CD4-positive, alpha-beta T cell treated with Interleukin-1 beta for 1 hour (primary cell): ENCODE measurements at regions not wholly inside any gene's neighbourhood (a gene's known extent, or its start where the extent isn't known, plus 50 kb on each side); places are given as distances from the start of the nearest gene placed in this dataset.
"Not testable (repeated sequence)": the region's sequence is repeated elsewhere in the genome, so short reads cannot be mapped to it uniquely, and the experiment has no call there.

Source experiments
- DNase-seq, 2 donors: peaks; one replicate each; pipeline ENCODE4 v3.0.0-alpha.2; 2020 to 2022

GRCh38 chr6:103113416-103113815, 1719.9 kb downstream of the GRIK2 start:
- no peak for DNase-seq

- no peak for DNase-seq
These were observed 1714.5 kb downstream of the GRIK2 start for GRCh38 chr6:103107985-103108384.

GRCh38 chr6:103105686-103106085, 1712.2 kb downstream of the GRIK2 start:
- DNase-seq: no peak

GRCh38 chr6:103101267-103101666, 1707.8 kb downstream of the GRIK2 start:
- no peak for DNase-seq

- DNase-seq: not testable (repeated sequence)
These were observed 1698.9 kb downstream of the GRIK2 start for GRCh38 chr6:103092414-103092813.

- DNase-seq: no peak
These were observed 1692.3 kb downstream of the GRIK2 start for GRCh38 chr6:103085801-103086200.

- no peak for DNase-seq
These were observed 1688.5 kb downstream of the GRIK2 start for GRCh38 chr6:103081876-103082630.

- no peak for DNase-seq
These were observed 1687.6 kb downstream of the GRIK2 start for GRCh38 chr6:103081126-103081525.

GRCh38 chr6:103080497-103080896, 1687.0 kb downstream of the GRIK2 start:
- no peak for DNase-seq

GRCh38 chr6:103079867-103080266, 1686.4 kb downstream of the GRIK2 start:
- no peak for DNase-seq

- DNase-seq: no peak
These were observed 1668.6 kb downstream of the GRIK2 start for GRCh38 chr6:103062136-103062535.

- DNase-seq: no peak
These were observed 1654.1 kb downstream of the GRIK2 start for GRCh38 chr6:103047567-103047966.

GRCh38 chr6:103042336-103042735, 1648.8 kb downstream of the GRIK2 start:
- DNase-seq: no peak

GRCh38 chr6:103036846-103037245, 1643.3 kb downstream of the GRIK2 start:
- DNase-seq: no peak

GRCh38 chr6:103027271-103027931, 1633.9 kb downstream of the GRIK2 start:
- no peak for DNase-seq

- no peak for DNase-seq
These were observed 1624.9 kb downstream of the GRIK2 start for GRCh38 chr6:103018426-103018825.

GRCh38 chr6:103017878-103018277, 1624.4 kb downstream of the GRIK2 start:
- no peak for DNase-seq

GRCh38 chr6:103011605-103012004, 1618.1 kb downstream of the GRIK2 start:
- no peak for DNase-seq

GRCh38 chr6:103002282-103002681, 1608.8 kb downstream of the GRIK2 start:
- no peak for DNase-seq

GRCh38 chr6:103001724-103002123, 1608.2 kb downstream of the GRIK2 start:
- DNase-seq: no peak

GRCh38 chr6:103000688-103001087, 1607.2 kb downstream of the GRIK2 start:
- DNase-seq: no peak

GRCh38 chr6:102995491-102995890, 1602.0 kb downstream of the GRIK2 start:
- DNase-seq: no peak

GRCh38 chr6:102994866-102995265, 1601.4 kb downstream of the GRIK2 start:
- DNase-seq: no peak

- no peak for DNase-seq
These were observed 1592.6 kb downstream of the GRIK2 start for GRCh38 chr6:102986086-102986485.

- no peak for DNase-seq
These were observed 1590.8 kb downstream of the GRIK2 start for GRCh38 chr6:102984357-102984756.
